ENCODE measurements at regions not wholly inside any gene's neighbourhood (a gene's known extent, or its start where the extent isn't known, plus 50 kb on each side); places are given as distances from the start of the nearest gene placed in this dataset.
A peak's percentile ranks its signal among the peaks of the same experiment; 100 is the strongest.

GRCh38 chr20:7371518-7372163 lies 568.6 kb downstream of the HAO1 start:
- Histone ChIP-seq H3K4me3 (ENCODE audit: low read length) (no peak overlapping the region), H3K4me1 (ENCODE audit: control insufficient read depth, insufficient read depth, low read length) (no peaks in the 10 kb centered on the region), H3K27ac (ENCODE audit: low read length) (no peak overlapping the region), H3K9me3 (ENCODE audit: control insufficient read depth, low read length) (no peaks in the 10 kb centered on the region), H3K27me3 (ENCODE audit: control insufficient read depth, insufficient read depth) (no peaks in the 10 kb centered on the region)
- intact Hi-C loops (cut with DNase I): no loop called here
- DNase-seq (no peak), ATAC-seq (no peak)
- WGBS: 55% methylated on average over 3 of the region's 3 CpGs

GRCh38 chr20:7375905-7376304 lies 564.4 kb downstream of the HAO1 start:
- Histone ChIP-seq H3K9me3 (ENCODE audit: control insufficient read depth, low read length) (no peaks in the 10 kb centered on the region), H3K27me3 (ENCODE audit: control insufficient read depth, insufficient read depth) (no peaks in the 10 kb centered on the region), H3K4me1 (ENCODE audit: control insufficient read depth, insufficient read depth, low read length) (no peaks in the 10 kb centered on the region), H3K27ac (ENCODE audit: low read length) (no peak overlapping the region), H3K4me3 (ENCODE audit: low read length) (no peak overlapping the region)
- DNase-seq (no peak), ATAC-seq (no peak)
- WGBS: 48% methylated on average over 4 of the region's 4 CpGs
- intact Hi-C loops (cut with DNase I): no loop called here

GRCh38 chr20:7378864-7379605 lies 561.2 kb downstream of the HAO1 start:
- ATAC-seq (no peak), DNase-seq (no peak)
- Histone ChIP-seq H3K27ac (ENCODE audit: low read length) (no peak overlapping the region), H3K4me3 (ENCODE audit: low read length) (no peak overlapping the region), H3K4me1 (ENCODE audit: control insufficient read depth, insufficient read depth, low read length) (no peaks in the 10 kb centered on the region), H3K27me3 (ENCODE audit: control insufficient read depth, insufficient read depth) (no peaks in the 10 kb centered on the region), H3K9me3 (ENCODE audit: control insufficient read depth, low read length) (no peaks in the 10 kb centered on the region)
- intact Hi-C loops (cut with DNase I): no loop called here
- WGBS: 86% methylated on average over 5 of the region's 5 CpGs

DNA sequence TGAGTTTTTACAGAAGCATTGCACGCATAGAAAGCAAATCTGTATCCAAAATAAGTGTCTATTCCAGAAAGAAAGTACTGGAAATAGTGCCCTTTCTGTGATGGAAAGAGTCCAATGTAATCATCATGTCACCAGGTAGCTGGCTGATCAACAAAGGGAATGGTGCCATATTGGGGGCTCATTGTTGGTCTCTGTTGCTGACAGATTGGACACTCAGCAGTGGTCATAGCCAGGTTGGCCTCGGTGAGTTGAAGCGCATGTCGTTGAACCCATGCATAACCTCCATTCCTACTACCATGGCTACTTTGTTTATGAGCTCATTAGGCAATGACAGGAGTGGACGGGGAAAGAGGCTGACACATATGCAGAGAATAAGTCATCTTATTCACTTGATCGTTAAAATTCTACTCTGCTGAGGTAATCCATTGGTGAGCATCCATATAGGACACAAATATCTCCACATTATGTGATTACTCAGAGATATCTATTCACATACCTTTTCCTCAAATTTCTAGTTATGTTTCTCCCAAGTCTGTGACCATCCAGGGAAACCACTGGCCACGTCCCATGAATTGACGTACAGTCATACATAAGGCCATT lies 560.5 kb downstream of the HAO1 start:
- no peak for DNase-seq
- Histone ChIP-seq H3K4me1 (ENCODE audit: control insufficient read depth, insufficient read depth, low read length) (no peaks in the 10 kb centered on the region), H3K27ac (ENCODE audit: low read length) (no peak overlapping the region), H3K4me3 (ENCODE audit: low read length) (no peak overlapping the region), H3K27me3 (ENCODE audit: control insufficient read depth, insufficient read depth) (no peaks in the 10 kb centered on the region), H3K9me3 (ENCODE audit: control insufficient read depth, low read length) (no peaks in the 10 kb centered on the region)
- intact Hi-C loops (cut with DNase I): no loop called here
- ATAC-seq: no peak
- 79% methylated on average over 8 of the region's 8 CpGs for WGBS

- Histone ChIP-seq H3K27ac (ENCODE audit: low read length) (no peak overlapping the region), H3K4me3 (ENCODE audit: low read length) (no peak overlapping the region), H3K9me3 (ENCODE audit: control insufficient read depth, low read length) (no peaks in the 10 kb centered on the region), H3K4me1 (ENCODE audit: control insufficient read depth, insufficient read depth, low read length) (no peaks in the 10 kb centered on the region), H3K27me3 (ENCODE audit: control insufficient read depth, insufficient read depth) (no peaks in the 10 kb centered on the region)
- DNase-seq (no peak), ATAC-seq (no peak)
- intact Hi-C loops (cut with DNase I): no loop called here
Measured at GRCh38 chr20:7383216-7383615, 557.0 kb downstream of the HAO1 start.

DNA sequence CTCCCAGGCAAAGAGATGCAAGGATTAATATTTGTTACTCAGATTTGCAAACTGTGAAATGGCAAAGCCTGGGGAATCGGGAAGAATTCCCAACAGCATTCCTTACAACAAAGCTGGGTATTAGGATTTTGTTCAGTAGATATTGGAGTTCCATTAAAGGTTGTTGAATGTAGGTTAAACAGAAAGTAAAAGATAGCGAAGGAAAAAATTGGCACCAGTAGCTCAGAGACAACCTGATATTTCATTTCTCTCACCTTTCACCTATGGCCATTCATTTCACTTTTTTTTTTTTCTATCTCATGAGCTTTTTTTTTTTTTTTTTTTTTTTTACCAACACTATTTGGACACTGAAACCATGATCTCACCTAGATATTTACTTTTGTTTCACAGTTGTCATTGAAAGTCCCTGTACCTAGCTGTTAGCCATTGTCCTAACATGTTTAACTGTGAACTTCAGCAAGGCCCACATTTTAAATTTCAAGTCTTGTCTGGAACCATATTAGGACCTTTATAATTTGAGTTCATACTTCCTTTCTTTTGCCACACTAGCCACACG lies 552.5 kb downstream of the HAO1 start:
- intact Hi-C loops (cut with DNase I): no loop called here
- no peaks in the 10 kb centered on the region for H3K4me1 ChIP-seq (ENCODE audit: control insufficient read depth, insufficient read depth, low read length)
- ATAC-seq (no peak), DNase-seq (no peak)
- WGBS: 89% methylated on average over 3 of the region's 3 CpGs
- no peak overlapping the region for H3K4me3 ChIP-seq (ENCODE audit: low read length)
- no peaks in the 10 kb centered on the region for H3K27me3 ChIP-seq (ENCODE audit: control insufficient read depth, insufficient read depth)
- no peak overlapping the region for H3K27ac ChIP-seq (ENCODE audit: low read length)
- no peaks in the 10 kb centered on the region for H3K9me3 ChIP-seq (ENCODE audit: control insufficient read depth, low read length)

- no peak overlapping the region for H3K4me3 ChIP-seq (ENCODE audit: low read length)
Measured at GRCh38 chr20:7389216-7389615, 551.0 kb downstream of the HAO1 start.

DNA sequence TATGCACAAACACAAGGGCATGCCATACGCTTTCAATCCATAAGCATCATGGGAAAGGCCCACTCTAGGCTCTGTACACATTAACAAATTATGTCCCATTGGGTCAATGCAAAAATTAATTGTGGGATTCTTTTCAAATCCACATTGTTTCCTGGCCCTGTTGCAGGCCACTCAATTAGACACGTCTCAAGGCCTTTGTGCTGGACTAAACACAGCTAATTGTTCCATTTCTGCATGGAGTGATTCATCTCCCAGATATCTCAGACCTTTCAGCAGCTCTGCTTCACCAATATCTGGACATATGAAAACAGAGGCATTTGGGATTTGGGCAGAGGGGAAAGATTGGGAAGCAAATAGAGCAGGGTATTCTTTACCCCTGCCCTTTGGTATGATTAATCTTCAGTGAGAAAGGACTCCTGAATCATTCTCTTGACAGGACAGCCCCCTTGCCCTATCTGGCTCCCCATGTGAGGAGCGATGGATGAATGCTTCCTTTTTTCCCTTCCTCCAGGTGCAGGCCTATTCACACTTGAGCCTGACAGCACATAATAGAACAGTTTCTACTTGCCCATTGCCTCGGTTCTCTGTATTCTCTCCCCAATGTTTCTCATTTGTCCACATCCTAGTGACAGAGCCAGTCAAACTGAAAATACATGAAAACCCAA lies 547.6 kb downstream of the HAO1 start:
- Histone ChIP-seq H3K27me3 (ENCODE audit: control insufficient read depth, insufficient read depth) (no peaks in the 10 kb centered on the region), H3K27ac (ENCODE audit: low read length) (no peak overlapping the region), H3K4me3 (ENCODE audit: low read length) (no peak overlapping the region), H3K9me3 (ENCODE audit: control insufficient read depth, low read length) (no peaks in the 10 kb centered on the region), H3K4me1 (ENCODE audit: control insufficient read depth, insufficient read depth, low read length) (no peaks in the 10 kb centered on the region)
- intact Hi-C loops (cut with DNase I): no loop called here
- ATAC-seq (no peak), DNase-seq (no peak)
- WGBS: 72% methylated on average over 4 of the region's 4 CpGs

More at GRCh38 chr20:7389216-7389615, 551.0 kb downstream of the HAO1 start:
- no peak overlapping the region for H3K27ac ChIP-seq (ENCODE audit: low read length)
- H3K4me1 ChIP-seq (ENCODE audit: control insufficient read depth, insufficient read depth, low read length): no peaks in the 10 kb centered on the region
- intact Hi-C loops (cut with DNase I): no loop called here
- DNase-seq: no peak
- no peak for ATAC-seq
- no peaks in the 10 kb centered on the region for H3K9me3 ChIP-seq (ENCODE audit: control insufficient read depth, low read length)
- H3K27me3 ChIP-seq (ENCODE audit: control insufficient read depth, insufficient read depth): no peaks in the 10 kb centered on the region

DNA sequence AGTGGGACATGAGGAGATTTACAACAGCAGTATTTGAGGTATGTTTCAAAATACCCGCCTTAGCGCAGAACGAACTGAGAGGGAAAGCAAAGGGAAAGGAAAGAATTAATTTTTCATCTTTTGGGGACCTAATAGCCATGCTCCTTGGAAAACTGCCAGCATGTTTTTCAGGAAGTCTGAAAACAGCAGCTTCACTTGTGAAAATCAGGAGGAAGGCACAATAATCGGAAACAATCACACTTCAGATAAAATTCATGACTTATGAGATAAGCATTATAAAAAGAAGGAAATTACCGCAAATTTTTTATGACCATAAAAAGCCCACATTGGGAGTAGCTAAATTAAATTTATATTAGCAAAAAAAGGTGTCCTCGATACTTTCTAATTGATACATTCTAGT lies 541.1 kb downstream of the HAO1 start:
- 38% methylated on average over 6 of the region's 6 CpGs for WGBS
- Histone ChIP-seq H3K4me3 (ENCODE audit: low read length) (no peak overlapping the region), H3K9me3 (ENCODE audit: control insufficient read depth, low read length) (no peaks in the 10 kb centered on the region), H3K27ac (ENCODE audit: low read length) (no peak overlapping the region), H3K4me1 (ENCODE audit: control insufficient read depth, insufficient read depth, low read length) (no peaks in the 10 kb centered on the region), H3K27me3 (ENCODE audit: control insufficient read depth, insufficient read depth) (no peaks in the 10 kb centered on the region)
- no peak for ATAC-seq
- intact Hi-C loops (cut with DNase I): no loop called here
- no peak for DNase-seq

GRCh38 chr20:7399575-7399974 lies 540.7 kb downstream of the HAO1 start:
- no peaks in the 10 kb centered on the region for H3K9me3 ChIP-seq (ENCODE audit: control insufficient read depth, low read length)
- H3K27ac ChIP-seq (ENCODE audit: low read length): no peak overlapping the region
- no peak overlapping the region for H3K4me3 ChIP-seq (ENCODE audit: low read length)
- DNase-seq (no peak), ATAC-seq (peak in 1 of 2 donors; percentile 68)
- WGBS: 8% methylated on average over 3 of the region's 3 CpGs
- no peaks in the 10 kb centered on the region for H3K27me3 ChIP-seq (ENCODE audit: control insufficient read depth, insufficient read depth)
- no peaks in the 10 kb centered on the region for H3K4me1 ChIP-seq (ENCODE audit: control insufficient read depth, insufficient read depth, low read length)
- intact Hi-C loops (cut with DNase I): no loop called here

DNA sequence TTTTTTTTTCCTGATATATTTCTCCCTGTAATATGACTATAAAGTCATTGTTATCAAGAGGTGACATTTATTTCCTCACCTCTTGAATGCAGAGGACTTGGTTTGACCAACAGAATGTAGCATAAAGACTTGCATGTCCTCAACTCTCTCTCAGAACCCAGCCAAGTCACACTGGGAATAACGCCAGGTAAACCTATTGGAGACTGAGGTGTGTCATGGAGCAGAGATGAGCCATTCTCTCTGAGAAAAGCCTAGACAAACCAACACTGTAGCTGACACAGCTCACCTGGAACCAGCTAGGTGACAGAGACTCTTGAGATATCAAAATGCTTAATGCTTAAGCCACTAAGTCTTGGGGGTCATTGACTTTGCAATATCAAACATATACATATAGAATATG lies 533.6 kb downstream of the HAO1 start:
- 86% methylated on average over 1 of the region's 1 CpG for WGBS
- no peaks in the 10 kb centered on the region for H3K9me3 ChIP-seq (ENCODE audit: control insufficient read depth, low read length)
- no peaks in the 10 kb centered on the region for H3K4me1 ChIP-seq (ENCODE audit: control insufficient read depth, insufficient read depth, low read length)
- H3K27ac ChIP-seq (ENCODE audit: low read length): no peak overlapping the region
- no peak overlapping the region for H3K4me3 ChIP-seq (ENCODE audit: low read length)
- no peak for ATAC-seq
- DNase-seq: no peak
- intact Hi-C loops (cut with DNase I): no loop called here
- H3K27me3 ChIP-seq (ENCODE audit: control insufficient read depth, insufficient read depth): no peaks in the 10 kb centered on the region

Measured in right cardiac atrium (tissue), 5 donors.